DMS79 (cell line): ENCODE measurements at regions not wholly inside any gene's neighbourhood (a gene's known extent, or its start where the extent isn't known, plus 50 kb on each side); places are given as distances from the start of the nearest gene placed in this dataset.

Experiments used
- DNase-seq: peaks from one replicate; lab custom pipeline; 2025; lab: John Stamatoyannopoulos, UW

DNA sequence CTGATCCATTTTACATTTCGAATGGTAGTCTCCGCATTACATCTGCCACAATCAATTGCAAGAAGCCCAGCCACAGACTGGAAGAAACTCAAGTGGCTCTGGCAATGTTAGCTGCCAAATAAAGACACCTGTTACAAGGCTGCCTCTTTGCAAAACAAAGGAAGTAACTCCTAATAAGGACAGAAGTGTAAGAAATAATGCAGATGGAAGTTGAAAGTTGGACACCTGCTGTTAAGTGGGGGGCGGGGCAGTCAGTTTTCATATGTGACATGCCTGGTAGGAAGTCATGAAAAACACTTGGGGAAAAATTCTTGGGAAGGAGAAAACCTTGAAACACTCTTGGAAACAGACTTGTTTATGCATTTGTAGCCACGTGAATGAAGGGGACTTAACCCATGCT lies 54.1 kb upstream of the ATP2C1 start:
- DNase-seq: peak; percentile 92

DNA sequence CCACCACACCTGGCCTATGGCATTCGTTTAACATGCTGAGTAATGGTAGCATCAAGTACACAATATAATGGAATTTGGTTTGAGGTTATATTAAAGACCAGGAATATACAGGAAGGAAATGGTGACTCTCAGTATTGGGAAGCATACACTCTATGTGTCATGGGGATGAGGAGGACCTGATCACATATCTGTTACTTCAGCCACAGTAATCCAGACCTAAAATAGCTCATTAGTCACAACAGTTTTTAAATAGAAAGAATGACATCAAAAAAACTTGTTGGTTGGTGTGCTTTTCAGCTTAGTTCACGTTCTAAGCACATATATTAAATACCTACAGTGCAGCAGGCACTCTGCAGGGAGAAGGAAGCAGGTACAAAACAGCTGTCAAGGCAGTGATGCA lies 52.5 kb upstream of the ATP2C1 start:
- no peak for DNase-seq

- no peak for DNase-seq
Measured at GRCh38 chr3:130843441-130843840, 50.4 kb upstream of the ATP2C1 start.
